ENCODE measurements at regions not wholly inside any gene's neighbourhood (a gene's known extent, or its start where the extent isn't known, plus 50 kb on each side); places are given as distances from the start of the nearest gene placed in this dataset.

GRCh38 chrY:19006234-19006633 is 232.7 kb upstream of the HSFY2 start:
- in situ Hi-C loops (cut with HindIII; ENCODE audit: low pct_unique_long_range_greater_than_20kb, low sequenced_read_pairs) (no loop called here), intact Hi-C loops (cut with micrococcal nuclease; ENCODE audit: unreplicated experiment) (no loop called here)
- no TSS peak for BruUV-seq (replicated peaks)
- CTCF ChIA-PET, result no interaction called here
- Histone ChIP-seq H3K36me3 (ENCODE audit: control insufficient read depth, insufficient read depth, low read length) (no peaks in the 10 kb centered on the region), H3K27ac (ENCODE audit: low read length) (no peak overlapping the region), H3K9me3 (ENCODE audit: control insufficient read depth, insufficient read depth, low read depth, low read length) (no peaks in the 10 kb centered on the region), H3K4me1 (ENCODE audit: control insufficient read depth, insufficient read depth, low read length) (no peaks in the 10 kb centered on the region), H3K4me3 (ENCODE audit: low read depth in 2 of 2, low read length in 2 of 2) (no peak overlapping the region), H3K27me3 (ENCODE audit: control insufficient read depth, insufficient read depth, low read length) (no peaks in the 10 kb centered on the region)
- TF ChIP-seq REST (IDR thresholded peaks at IDR 0.05; ENCODE audit: insufficient read depth in 1 of 2, low read depth in 2 of 2, low read length in 1 of 2) (no peak), CTCF (IDR thresholded peaks at IDR 0.05) (no peak), SIN3A (IDR thresholded peaks at IDR 0.05; ENCODE audit: borderline replicate concordance, insufficient read depth, low read depth, low read length) (no peak), TCF7L2 (IDR thresholded peaks at IDR 0.05; ENCODE audit: low read depth, low read length) (no peak), POLR2AphosphoS5 (IDR thresholded peaks at IDR 0.05; ENCODE audit: low read depth, low read length) (no peak)
- ATAC-seq (no peak), DNase-seq (ENCODE audit: low read depth, low spot score) (no peak)
- POLR2A ChIA-PET, result no interaction called here

GRCh38 chrY:19005579-19005978 is 232.0 kb upstream of the HSFY2 start:
- no peaks in the 10 kb centered on the region for H3K36me3 ChIP-seq (ENCODE audit: control insufficient read depth, insufficient read depth, low read length)
- no TSS peak for BruUV-seq (replicated peaks)
- no peak overlapping the region for H3K4me3 ChIP-seq (ENCODE audit: low read depth in 2 of 2, low read length in 2 of 2)
- no peaks in the 10 kb centered on the region for H3K4me1 ChIP-seq (ENCODE audit: control insufficient read depth, insufficient read depth, low read length)
- H3K9me3 ChIP-seq (ENCODE audit: control insufficient read depth, insufficient read depth, low read depth, low read length), result no peaks in the 10 kb centered on the region
- no peak overlapping the region for H3K27ac ChIP-seq (ENCODE audit: low read length)
- no peak for TF ChIP-seq TCF7L2 (IDR thresholded peaks at IDR 0.05; ENCODE audit: low read depth, low read length)
- TF ChIP-seq POLR2AphosphoS5 (IDR thresholded peaks at IDR 0.05; ENCODE audit: low read depth, low read length), result no peak
- no peak for TF ChIP-seq REST (IDR thresholded peaks at IDR 0.05; ENCODE audit: insufficient read depth in 1 of 2, low read depth in 2 of 2, low read length in 1 of 2)
- no peak for TF ChIP-seq SIN3A (IDR thresholded peaks at IDR 0.05; ENCODE audit: borderline replicate concordance, insufficient read depth, low read depth, low read length)
- no peak for TF ChIP-seq CTCF (IDR thresholded peaks at IDR 0.05)
- no peaks in the 10 kb centered on the region for H3K27me3 ChIP-seq (ENCODE audit: control insufficient read depth, insufficient read depth, low read length)
- ATAC-seq (no peak), DNase-seq (ENCODE audit: low read depth, low spot score) (no peak)
- intact Hi-C loops (cut with micrococcal nuclease; ENCODE audit: unreplicated experiment) (no loop called here), in situ Hi-C loops (cut with HindIII; ENCODE audit: low pct_unique_long_range_greater_than_20kb, low sequenced_read_pairs) (no loop called here)
- CTCF ChIA-PET, result no interaction called here
- POLR2A ChIA-PET, result no interaction called here
